GM12878 (cell line): ENCODE measurements at regions not wholly inside any gene's neighbourhood (a gene's known extent, or its start where the extent isn't known, plus 50 kb on each side); places are given as distances from the start of the nearest gene placed in this dataset.

Source experiments
- ATAC-seq: fragments of 200-7000 bp; cut with Tn5 transposase; 3 replicates; pipeline ENCODE4 v1.9.1; 2020; ENCODE audit warnings: mild to moderate bottlenecking, moderate library complexity
- BruUV-seq: library from RNA; stranded (reverse); fragments of 400-500 nt; replicated peaks from 2 replicates; lab custom pipeline; 2021; lab: Mats Ljungman, UMichigan
- CTCF ChIA-PET: fragments of 300-600 bp; sonication (Branson Sonifier 250); formaldehyde crosslinking; extraction: SDS; loops from one replicate; lab custom pipeline; 2021; ENCODE audit warnings: inconsistent platforms; lab: Yijun Ruan, JAX
- POLR2A ChIA-PET: fragments of 350-600 bp; formaldehyde crosslinking; extraction: SDS; loops from one replicate; lab custom pipeline; 2021; ENCODE audit warnings: inconsistent platforms; lab: Charles Lee
- RAD21 ChIA-PET: fragments of 300-600 bp; sonication (Branson Sonifier 250); formaldehyde crosslinking; loops from one replicate; lab custom pipeline; 2023; ENCODE audit warnings: antibody characterized with exemption; ENCODE audit not compliant: unreplicated experiment; lab: Charles Lee
- SMC1A ChIA-PET: fragments of 300-600 bp; sonication (Branson Sonifier 250); formaldehyde crosslinking; loops from one replicate; lab custom pipeline; 2023; ENCODE audit not compliant: unreplicated experiment, uncharacterized antibody; lab: Charles Lee
- DNase-seq: peaks from one replicate; pipeline ENCODE4 v3.0.0-alpha.2; 2011; ENCODE audit warnings: low read depth, low spot score
- FAIRE-seq: peaks from 3 replicates; lab custom pipeline; 2011; peaks lifted over from hg19 to GRCh38; lab: Jason Lieb, UNC
- H2AFZ ChIP-seq: 2 replicates; pipeline ENCODE4 v1.6.0; 2011; ENCODE audit warnings: low read depth, low read length, control low read depth; ENCODE audit not compliant: control insufficient read depth
- H3K27ac ChIP-seq: 2 replicates; pipeline ENCODE4 v1.5.1; 2011; ENCODE audit warnings: control low read depth; ENCODE audit not compliant: control insufficient read depth, insufficient read depth
- H3K27me3 ChIP-seq, 2 experiments: replicated peaks in 1 of 2; 2 replicates each; pipeline versions ENCODE4 v1.6.0 to v1.6.1; 2011; ENCODE audit warnings: low read length in 1 of 2; ENCODE audit not compliant: control insufficient read depth in 2 of 2, insufficient read depth in 2 of 2
- H3K36me3 ChIP-seq, 2 experiments: 2 replicates each; pipeline ENCODE4 v1.5.1; 2011; ENCODE audit warnings: low read length in 1 of 2; ENCODE audit not compliant: control insufficient read depth in 2 of 2, insufficient read depth in 2 of 2
- H3K4me1 ChIP-seq: 2 replicates; pipeline ENCODE4 v1.6.1; 2011; ENCODE audit warnings: mild to moderate bottlenecking, low read length, moderate library complexity, mixed read lengths; ENCODE audit not compliant: control insufficient read depth, insufficient read depth
- H3K4me2 ChIP-seq: 2 replicates; pipeline ENCODE4 v1.6.0; 2011; ENCODE audit warnings: control low read depth; ENCODE audit not compliant: control insufficient read depth, insufficient read depth
- H3K4me3 ChIP-seq: fragments of 200-600 bp; sonication (generic); 2 replicates; pipeline ENCODE4 v1.5.1; 2016
- H3K79me2 ChIP-seq: 2 replicates; pipeline ENCODE4 v1.6.0; 2011; ENCODE audit warnings: low read length; ENCODE audit not compliant: control insufficient read depth, insufficient read depth
- H3K9ac ChIP-seq: 2 replicates; pipeline ENCODE4 v1.8.0; 2011; ENCODE audit warnings: low read length, control low read depth, mixed read lengths; ENCODE audit not compliant: control insufficient read depth, insufficient read depth
- H3K9me3 ChIP-seq: replicated peaks from 3 replicates; pipeline ENCODE4 v1.5.1; 2011; ENCODE audit warnings: mild to moderate bottlenecking, low read length; ENCODE audit not compliant: control insufficient read depth, insufficient read depth
- H4K20me1 ChIP-seq: 2 replicates; pipeline ENCODE4 v1.6.0; 2011; ENCODE audit not compliant: control insufficient read depth, insufficient read depth
- BCL3 ChIP-seq: IDR thresholded peaks from 2 replicates; pipeline ENCODE4 v1.6.1; 2011; ENCODE audit warnings: borderline replicate concordance, low read depth, mild to moderate bottlenecking, moderate library complexity, low read length; ENCODE audit not compliant: insufficient read depth, poor library complexity, severe bottlenecking
- CBFB ChIP-seq: IDR thresholded peaks from 2 replicates; pipeline ENCODE4 v1.6.1; 2016; ENCODE audit warnings: antibody characterized with exemption, low read depth
- CBX5 ChIP-seq: sonication (generic); IDR thresholded peaks from 2 replicates; pipeline ENCODE4 v1.6.1; 2016; ENCODE audit warnings: low read depth, moderate library complexity, mild to moderate bottlenecking, inconsistent platforms
- EZH2 ChIP-seq: IDR thresholded peaks from 2 replicates; pipeline ENCODE4 v1.6.1; 2012; ENCODE audit warnings: low read depth, mild to moderate bottlenecking, control low read depth, inconsistent platforms, low read length, borderline replicate concordance; ENCODE audit not compliant: control insufficient read depth
- FOXK2 ChIP-seq: fragments of 450-650 bp; IDR thresholded peaks from 2 replicates; pipeline ENCODE4 v1.6.1; 2017; ENCODE audit warnings: mild to moderate bottlenecking, moderate library complexity
- MTA2 ChIP-seq: fragments of 450-650 bp; IDR thresholded peaks from 2 replicates; pipeline ENCODE4 v1.6.1; 2016; ENCODE audit warnings: low read depth, mild to moderate bottlenecking, moderate library complexity
- MTA3 ChIP-seq: IDR thresholded peaks from 2 replicates; pipeline ENCODE4 v1.6.1; 2012; ENCODE audit warnings: low read length, inconsistent platforms, borderline replicate concordance
- NR2F1 ChIP-seq: fragments of 450-650 bp; conservative IDR thresholded peaks from 2 replicates; pipeline ENCODE4 v1.6.1; 2017; ENCODE audit warnings: mild to moderate bottlenecking
- NRF1 ChIP-seq: conservative IDR thresholded peaks from 2 replicates; pipeline ENCODE4 v1.6.1; 2011; ENCODE audit warnings: mild to moderate bottlenecking, low read depth, low read length, improper control_type of control experiment
- SMARCA5 ChIP-seq: fragments of 450-650 bp; IDR thresholded peaks from 2 replicates; pipeline ENCODE4 v1.6.1; 2017; ENCODE audit warnings: mild to moderate bottlenecking
- TCF3 ChIP-seq: IDR thresholded peaks from 2 replicates; pipeline ENCODE4 v1.6.1; 2012; ENCODE audit warnings: low read depth, mild to moderate bottlenecking, low read length, borderline replicate concordance; ENCODE audit not compliant: insufficient read depth
- WRNIP1 ChIP-seq: IDR thresholded peaks from 2 replicates; pipeline ENCODE4 v1.6.1; 2011; ENCODE audit warnings: low read depth, low read length, improper control_type of control experiment, borderline replicate concordance
- ZNF24 ChIP-seq: fragments of 450-650 bp; IDR thresholded peaks from 2 replicates; pipeline ENCODE4 v1.6.1; 2017; ENCODE audit warnings: antibody characterized with exemption, mild to moderate bottlenecking
- ZNF384 ChIP-seq: IDR thresholded peaks from 2 replicates; pipeline ENCODE4 v1.6.1; 2012; ENCODE audit warnings: low read depth, mild to moderate bottlenecking, low read length, improper control_type of control experiment, borderline replicate concordance
- in situ Hi-C: fragments of 300-500 bp; cut with MboI; formaldehyde crosslinking; loops from 9 replicates; pipeline ENCODE4 v1.14.3; 2018; ENCODE audit warnings: mixed read lengths
- intact Hi-C: fragments of 100-400 bp; cut with micrococcal nuclease; formaldehyde crosslinking; loops from one replicate; pipeline ENCODE4 v1.14.2; 2022; ENCODE audit not compliant: unreplicated experiment
- TF ChIP-seq, protein P1 (sequence below): fragments of 450-650 bp; IDR thresholded peaks from 2 replicates; pipeline ENCODE4 v1.6.1; 2017; ENCODE audit warnings: antibody characterized with exemption, mild to moderate bottlenecking, moderate library complexity
- TF ChIP-seq, protein P2 (sequence below): IDR thresholded peaks from 2 replicates; pipeline ENCODE4 v1.6.1; 2011; ENCODE audit warnings: low read depth, mild to moderate bottlenecking, low read length, moderate library complexity, borderline replicate concordance; ENCODE audit errors: extremely low read depth

DNA sequence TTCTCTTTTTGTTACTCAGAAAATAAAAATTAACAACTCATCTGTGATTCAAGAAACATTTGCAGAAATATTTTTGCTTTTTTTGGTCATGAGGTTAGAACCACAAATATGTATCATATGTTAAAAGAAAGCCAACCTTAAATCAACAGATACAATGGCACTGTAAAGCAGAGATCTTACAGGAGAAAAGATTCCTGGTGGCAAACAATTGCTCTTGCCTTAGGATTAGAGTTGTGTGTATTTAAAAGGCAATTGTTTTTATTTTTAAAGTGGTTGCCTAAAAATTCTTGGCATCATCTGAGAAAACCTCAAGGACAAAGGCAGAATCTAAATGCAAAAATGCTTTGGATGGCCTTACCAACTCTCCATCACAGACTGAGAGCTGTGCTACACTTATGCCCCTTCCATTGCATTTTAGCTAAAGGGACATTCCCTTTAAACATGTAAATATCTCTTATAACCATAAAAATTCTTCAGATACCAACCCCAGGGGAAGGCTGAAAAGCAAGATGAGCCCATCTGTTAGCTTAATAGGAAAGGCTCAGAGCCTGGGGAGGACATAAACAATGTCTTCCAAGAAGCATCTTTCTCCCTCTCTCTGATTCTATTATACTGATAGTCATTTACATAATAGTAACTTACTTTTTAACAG is 100.4 kb downstream of the FAM114A2 start:
- Histone ChIP-seq H3K79me2 (no peaks in the 10 kb centered on the region), H3K4me2 (no peak overlapping the region), H4K20me1 (no peaks in the 10 kb centered on the region), H2AFZ (no peak overlapping the region), H3K27ac (no peak overlapping the region), H3K36me3 (no peaks in the 10 kb centered on the region), H3K4me1 (no peaks in the 10 kb centered on the region), H3K9me3 (peaks cover 8% of the 10 kb centered on the region), H3K27me3 (no peaks in the 10 kb centered on the region), H3K9ac (no peak overlapping the region), H3K4me3 (no peak overlapping the region)
- intact Hi-C loops (no loop called here), in situ Hi-C loops (no loop called here)
- FAIRE-seq (no peak), DNase-seq (no peak), ATAC-seq (no peak)
- TF ChIP-seq ZNF24, result no peak
- TF ChIP-seq, protein P1, sequence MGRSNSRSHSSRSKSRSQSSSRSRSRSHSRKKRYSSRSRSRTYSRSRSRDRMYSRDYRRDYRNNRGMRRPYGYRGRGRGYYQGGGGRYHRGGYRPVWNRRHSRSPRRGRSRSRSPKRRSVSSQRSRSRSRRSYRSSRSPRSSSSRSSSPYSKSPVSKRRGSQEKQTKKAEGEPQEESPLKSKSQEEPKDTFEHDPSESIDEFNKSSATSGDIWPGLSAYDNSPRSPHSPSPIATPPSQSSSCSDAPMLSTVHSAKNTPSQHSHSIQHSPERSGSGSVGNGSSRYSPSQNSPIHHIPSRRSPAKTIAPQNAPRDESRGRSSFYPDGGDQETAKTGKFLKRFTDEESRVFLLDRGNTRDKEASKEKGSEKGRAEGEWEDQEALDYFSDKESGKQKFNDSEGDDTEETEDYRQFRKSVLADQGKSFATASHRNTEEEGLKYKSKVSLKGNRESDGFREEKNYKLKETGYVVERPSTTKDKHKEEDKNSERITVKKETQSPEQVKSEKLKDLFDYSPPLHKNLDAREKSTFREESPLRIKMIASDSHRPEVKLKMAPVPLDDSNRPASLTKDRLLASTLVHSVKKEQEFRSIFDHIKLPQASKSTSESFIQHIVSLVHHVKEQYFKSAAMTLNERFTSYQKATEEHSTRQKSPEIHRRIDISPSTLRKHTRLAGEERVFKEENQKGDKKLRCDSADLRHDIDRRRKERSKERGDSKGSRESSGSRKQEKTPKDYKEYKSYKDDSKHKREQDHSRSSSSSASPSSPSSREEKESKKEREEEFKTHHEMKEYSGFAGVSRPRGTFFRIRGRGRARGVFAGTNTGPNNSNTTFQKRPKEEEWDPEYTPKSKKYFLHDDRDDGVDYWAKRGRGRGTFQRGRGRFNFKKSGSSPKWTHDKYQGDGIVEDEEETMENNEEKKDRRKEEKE, result no peak
- no peak for TF ChIP-seq MTA2
- no peak for TF ChIP-seq FOXK2
- no peak for TF ChIP-seq TCF3
- TF ChIP-seq MTA3, result no peak
- no peak for TF ChIP-seq WRNIP1
- no peak for TF ChIP-seq CBX5
- no peak for TF ChIP-seq SMARCA5
- no peak for TF ChIP-seq NRF1
- no peak for TF ChIP-seq CBFB
- no peak for TF ChIP-seq ZNF384
- TF ChIP-seq EZH2, result no peak
- TF ChIP-seq BCL3, result no peak
- no peak for TF ChIP-seq NR2F1
- TF ChIP-seq, protein P2, sequence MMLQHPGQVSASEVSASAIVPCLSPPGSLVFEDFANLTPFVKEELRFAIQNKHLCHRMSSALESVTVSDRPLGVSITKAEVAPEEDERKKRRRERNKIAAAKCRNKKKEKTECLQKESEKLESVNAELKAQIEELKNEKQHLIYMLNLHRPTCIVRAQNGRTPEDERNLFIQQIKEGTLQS, result no peak
- no TSS peak for BruUV-seq
- CTCF ChIA-PET, result no interaction called here
- POLR2A ChIA-PET, result no interaction called here
- RAD21 ChIA-PET, result no interaction called here
- SMC1A ChIA-PET, result no interaction called here
